ENCODE measurements at regions not wholly inside any gene's neighbourhood (a gene's known extent, or its start where the extent isn't known, plus 50 kb on each side); places are given as distances from the start of the nearest gene placed in this dataset.

- no peaks in the 10 kb centered on the region for H3K4me1 ChIP-seq (ENCODE audit: control insufficient read depth in 2 of 2, insufficient read depth in 2 of 2, low read length in 2 of 2)
- no peaks in the 10 kb centered on the region for H3K27me3 ChIP-seq (ENCODE audit: control insufficient read depth in 2 of 2, insufficient read depth in 1 of 2, low read length in 1 of 2)
- no peak overlapping the region for H3K27ac ChIP-seq (ENCODE audit: low read depth in 1 of 2, low read length in 1 of 2)
- no peak for DNase-seq (ENCODE audit: low read depth in 6 of 9, low spot score in 9 of 9)
- no peak overlapping the region for H3K4me3 ChIP-seq (ENCODE audit: low read length in 2 of 2)
- no peaks in the 10 kb centered on the region for H3K9me3 ChIP-seq (ENCODE audit: control insufficient read depth in 2 of 2, insufficient read depth in 1 of 2, low read length in 1 of 2)
- 92% methylated on average over 2 of the region's 2 CpGs for WGBS
- no peaks in the 10 kb centered on the region for H3K36me3 ChIP-seq (ENCODE audit: control insufficient read depth in 2 of 2, insufficient read depth in 2 of 2, low read length in 1 of 2)
These were observed 1181.3 kb downstream of the SLITRK1 start for GRCh38 chr13:82701020-82701419.

GRCh38 chr13:82698941-82699340 lies 1183.3 kb downstream of the SLITRK1 start:
- H3K36me3 ChIP-seq (ENCODE audit: control insufficient read depth in 2 of 2, insufficient read depth in 2 of 2, low read length in 1 of 2), result no peaks in the 10 kb centered on the region
- H3K27me3 ChIP-seq (ENCODE audit: control insufficient read depth in 2 of 2, insufficient read depth in 1 of 2, low read length in 1 of 2), result no peaks in the 10 kb centered on the region
- H3K9me3 ChIP-seq (ENCODE audit: control insufficient read depth in 2 of 2, insufficient read depth in 1 of 2, low read length in 1 of 2), result no peaks in the 10 kb centered on the region
- H3K4me1 ChIP-seq (ENCODE audit: control insufficient read depth in 2 of 2, insufficient read depth in 2 of 2, low read length in 2 of 2), result no peaks in the 10 kb centered on the region
- no peak for DNase-seq (ENCODE audit: low read depth in 6 of 9, low spot score in 9 of 9)
- no peak overlapping the region for H3K27ac ChIP-seq (ENCODE audit: low read depth in 1 of 2, low read length in 1 of 2)
- H3K4me3 ChIP-seq (ENCODE audit: low read length in 2 of 2), result no peak overlapping the region

- H3K27me3 ChIP-seq (ENCODE audit: control insufficient read depth in 2 of 2, insufficient read depth in 1 of 2, low read length in 1 of 2), result no peaks in the 10 kb centered on the region
- no peak overlapping the region for H3K27ac ChIP-seq (ENCODE audit: low read depth in 1 of 2, low read length in 1 of 2)
- no peaks in the 10 kb centered on the region for H3K9me3 ChIP-seq (ENCODE audit: control insufficient read depth in 2 of 2, insufficient read depth in 1 of 2, low read length in 1 of 2)
- no peaks in the 10 kb centered on the region for H3K4me1 ChIP-seq (ENCODE audit: control insufficient read depth in 2 of 2, insufficient read depth in 2 of 2, low read length in 2 of 2)
- no peak overlapping the region for H3K4me3 ChIP-seq (ENCODE audit: low read length in 2 of 2)
- H3K36me3 ChIP-seq (ENCODE audit: control insufficient read depth in 2 of 2, insufficient read depth in 2 of 2, low read length in 1 of 2), result no peaks in the 10 kb centered on the region
- DNase-seq (ENCODE audit: low read depth in 6 of 9, low spot score in 9 of 9), result no peak
These were observed 1183.9 kb downstream of the SLITRK1 start for GRCh38 chr13:82698383-82698782.

GRCh38 chr13:82693607-82694006 lies 1188.7 kb downstream of the SLITRK1 start:
- H3K9me3 ChIP-seq (ENCODE audit: control insufficient read depth in 2 of 2, insufficient read depth in 1 of 2, low read length in 1 of 2), result no peaks in the 10 kb centered on the region
- H3K4me1 ChIP-seq (ENCODE audit: control insufficient read depth in 2 of 2, insufficient read depth in 2 of 2, low read length in 2 of 2), result no peaks in the 10 kb centered on the region
- no peaks in the 10 kb centered on the region for H3K36me3 ChIP-seq (ENCODE audit: control insufficient read depth in 2 of 2, insufficient read depth in 2 of 2, low read length in 1 of 2)
- H3K27ac ChIP-seq (ENCODE audit: low read depth in 1 of 2, low read length in 1 of 2), result no peak overlapping the region
- no peak overlapping the region for H3K4me3 ChIP-seq (ENCODE audit: low read length in 2 of 2)
- DNase-seq (ENCODE audit: low read depth in 6 of 9, low spot score in 9 of 9), result no peak
- H3K27me3 ChIP-seq (ENCODE audit: control insufficient read depth in 2 of 2, insufficient read depth in 1 of 2, low read length in 1 of 2), result no peaks in the 10 kb centered on the region
- 94% methylated on average over 1 of the region's 1 CpG for WGBS

- Histone ChIP-seq H3K4me1 (ENCODE audit: control insufficient read depth in 2 of 2, insufficient read depth in 2 of 2, low read length in 2 of 2) (no peaks in the 10 kb centered on the region), H3K4me3 (ENCODE audit: low read length in 2 of 2) (no peak overlapping the region), H3K27ac (ENCODE audit: low read depth in 1 of 2, low read length in 1 of 2) (no peak overlapping the region), H3K9me3 (ENCODE audit: control insufficient read depth in 2 of 2, insufficient read depth in 1 of 2, low read length in 1 of 2) (no peaks in the 10 kb centered on the region), H3K36me3 (ENCODE audit: control insufficient read depth in 2 of 2, insufficient read depth in 2 of 2, low read length in 1 of 2) (no peaks in the 10 kb centered on the region), H3K27me3 (ENCODE audit: control insufficient read depth in 2 of 2, insufficient read depth in 1 of 2, low read length in 1 of 2) (no peaks in the 10 kb centered on the region)
- 26% methylated on average over 2 of the region's 2 CpGs for WGBS
- DNase-seq (ENCODE audit: low read depth in 6 of 9, low spot score in 9 of 9), result peak in 1 of 9 donors; percentile 20
These were observed 1193.8 kb downstream of the SLITRK1 start for GRCh38 chr13:82688400-82688994.

- H3K36me3 ChIP-seq (ENCODE audit: control insufficient read depth in 2 of 2, insufficient read depth in 2 of 2, low read length in 1 of 2), result no peaks in the 10 kb centered on the region
- H3K27ac ChIP-seq (ENCODE audit: low read depth in 1 of 2, low read length in 1 of 2), result no peak overlapping the region
- no peak overlapping the region for H3K4me3 ChIP-seq (ENCODE audit: low read length in 2 of 2)
- no peaks in the 10 kb centered on the region for H3K4me1 ChIP-seq (ENCODE audit: control insufficient read depth in 2 of 2, insufficient read depth in 2 of 2, low read length in 2 of 2)
- no peaks in the 10 kb centered on the region for H3K9me3 ChIP-seq (ENCODE audit: control insufficient read depth in 2 of 2, insufficient read depth in 1 of 2, low read length in 1 of 2)
- H3K27me3 ChIP-seq (ENCODE audit: control insufficient read depth in 2 of 2, insufficient read depth in 1 of 2, low read length in 1 of 2), result no peaks in the 10 kb centered on the region
- DNase-seq (ENCODE audit: low read depth in 6 of 9, low spot score in 9 of 9), result no peak
These were observed 1194.4 kb downstream of the SLITRK1 start for GRCh38 chr13:82687884-82688283.

- DNase-seq (ENCODE audit: low read depth in 6 of 9, low spot score in 9 of 9), result no peak
- 70% methylated on average over 4 of the region's 4 CpGs for WGBS
- no peak overlapping the region for H3K27ac ChIP-seq (ENCODE audit: low read depth in 1 of 2, low read length in 1 of 2)
- no peaks in the 10 kb centered on the region for H3K9me3 ChIP-seq (ENCODE audit: control insufficient read depth in 2 of 2, insufficient read depth in 1 of 2, low read length in 1 of 2)
- no peaks in the 10 kb centered on the region for H3K36me3 ChIP-seq (ENCODE audit: control insufficient read depth in 2 of 2, insufficient read depth in 2 of 2, low read length in 1 of 2)
- H3K4me1 ChIP-seq (ENCODE audit: control insufficient read depth in 2 of 2, insufficient read depth in 2 of 2, low read length in 2 of 2), result no peaks in the 10 kb centered on the region
- no peaks in the 10 kb centered on the region for H3K27me3 ChIP-seq (ENCODE audit: control insufficient read depth in 2 of 2, insufficient read depth in 1 of 2, low read length in 1 of 2)
- no peak overlapping the region for H3K4me3 ChIP-seq (ENCODE audit: low read length in 2 of 2)
These were observed 1200.7 kb downstream of the SLITRK1 start for GRCh38 chr13:82681535-82681934.

- no peak for DNase-seq (ENCODE audit: low read depth in 6 of 9, low spot score in 9 of 9)
- H3K36me3 ChIP-seq (ENCODE audit: control insufficient read depth in 2 of 2, insufficient read depth in 2 of 2, low read length in 1 of 2), result no peaks in the 10 kb centered on the region
- no peak overlapping the region for H3K4me3 ChIP-seq (ENCODE audit: low read length in 2 of 2)
- no peaks in the 10 kb centered on the region for H3K9me3 ChIP-seq (ENCODE audit: control insufficient read depth in 2 of 2, insufficient read depth in 1 of 2, low read length in 1 of 2)
- WGBS, result 95% methylated on average over 3 of the region's 3 CpGs
- H3K27ac ChIP-seq (ENCODE audit: low read depth in 1 of 2, low read length in 1 of 2), result no peak overlapping the region
- H3K27me3 ChIP-seq (ENCODE audit: control insufficient read depth in 2 of 2, insufficient read depth in 1 of 2, low read length in 1 of 2), result no peaks in the 10 kb centered on the region
- H3K4me1 ChIP-seq (ENCODE audit: control insufficient read depth in 2 of 2, insufficient read depth in 2 of 2, low read length in 2 of 2), result no peaks in the 10 kb centered on the region
These were observed 1204.2 kb downstream of the SLITRK1 start for GRCh38 chr13:82678052-82678451.

GRCh38 chr13:82675024-82675423 lies 1207.2 kb downstream of the SLITRK1 start:
- no peaks in the 10 kb centered on the region for H3K9me3 ChIP-seq (ENCODE audit: control insufficient read depth in 2 of 2, insufficient read depth in 1 of 2, low read length in 1 of 2)
- no peaks in the 10 kb centered on the region for H3K36me3 ChIP-seq (ENCODE audit: control insufficient read depth in 2 of 2, insufficient read depth in 2 of 2, low read length in 1 of 2)
- H3K27ac ChIP-seq (ENCODE audit: low read depth in 1 of 2, low read length in 1 of 2), result no peak overlapping the region
- H3K4me1 ChIP-seq (ENCODE audit: control insufficient read depth in 2 of 2, insufficient read depth in 2 of 2, low read length in 2 of 2), result no peaks in the 10 kb centered on the region
- H3K27me3 ChIP-seq (ENCODE audit: control insufficient read depth in 2 of 2, insufficient read depth in 1 of 2, low read length in 1 of 2), result no peaks in the 10 kb centered on the region
- no peak overlapping the region for H3K4me3 ChIP-seq (ENCODE audit: low read length in 2 of 2)
- DNase-seq (ENCODE audit: low read depth in 6 of 9, low spot score in 9 of 9), result no peak

- no peak overlapping the region for H3K4me3 ChIP-seq (ENCODE audit: low read length in 2 of 2)
- WGBS, result 73% methylated on average over 1 of the region's 1 CpG
These were observed 1207.7 kb downstream of the SLITRK1 start for GRCh38 chr13:82674546-82674945.

More at GRCh38 chr13:82674546-82674945, 1207.7 kb downstream of the SLITRK1 start:
- Histone ChIP-seq H3K36me3 (ENCODE audit: control insufficient read depth in 2 of 2, insufficient read depth in 2 of 2, low read length in 1 of 2) (no peaks in the 10 kb centered on the region), H3K9me3 (ENCODE audit: control insufficient read depth in 2 of 2, insufficient read depth in 1 of 2, low read length in 1 of 2) (no peaks in the 10 kb centered on the region), H3K4me1 (ENCODE audit: control insufficient read depth in 2 of 2, insufficient read depth in 2 of 2, low read length in 2 of 2) (no peaks in the 10 kb centered on the region), H3K27me3 (ENCODE audit: control insufficient read depth in 2 of 2, insufficient read depth in 1 of 2, low read length in 1 of 2) (no peaks in the 10 kb centered on the region), H3K27ac (ENCODE audit: low read depth in 1 of 2, low read length in 1 of 2) (no peak overlapping the region)
- DNase-seq (ENCODE audit: low read depth in 6 of 9, low spot score in 9 of 9), result no peak

Data from thymus (tissue), 11 donors.